ENCODE measurements at regions not wholly inside any gene's neighbourhood (a gene's known extent, or its start where the extent isn't known, plus 50 kb on each side); places are given as distances from the start of the nearest gene placed in this dataset.

- DNase-seq (no peak), FAIRE-seq (peak; percentile 88)
Observed at GRCh38 chr15:35289024-35289617, 204.0 kb upstream of the NANOGP8 start.

GRCh38 chr15:35288580-35288979, 203.5 kb upstream of the NANOGP8 start:
- TF ChIP-seq CTCF (IDR thresholded peaks at IDR 0.05): no peak

More at GRCh38 chr15:35289024-35289617, 204.0 kb upstream of the NANOGP8 start:
- Histone ChIP-seq H3K4me3 (no peak overlapping the region), H3K27me3 (no peaks in the 10 kb centered on the region), H3K4me1 (no peaks in the 10 kb centered on the region), H3K27ac (no peak overlapping the region), H3K9me3 (no peaks in the 10 kb centered on the region), H3K36me3 (no peaks in the 10 kb centered on the region)
- intact Hi-C loops (cut with DNase I): loop anchor here in 1 of 3 donors (10.0 kb wide), 1 partner anchor 156 kb away; no protein-coding TSS in a partner anchor
- peak; percentile 53 to 89 (median 88) for ATAC-seq
- TF ChIP-seq CTCF (IDR thresholded peaks at IDR 0.05): peak in 3 of 4 donors; percentile 44 to 55 (median 49)
- WGBS, 2 donors: 27 to 28% methylated on average over 3 of the region's 3 CpGs

GRCh38 chr15:35286721-35287120, 201.6 kb upstream of the NANOGP8 start:
- WGBS, 2 donors: 65 to 67% methylated on average over 2 of the region's 2 CpGs

More at GRCh38 chr15:35288580-35288979, 203.5 kb upstream of the NANOGP8 start:
- intact Hi-C loops (cut with DNase I): loop anchor here in 1 of 3 donors (10.0 kb wide), 1 partner anchor 156 kb away; no protein-coding TSS in a partner anchor
- H3K9me3 ChIP-seq: no peaks in the 10 kb centered on the region
- no peaks in the 10 kb centered on the region for H3K36me3 ChIP-seq
- H3K27ac ChIP-seq: no peak overlapping the region
- no peak for DNase-seq
- H3K4me1 ChIP-seq: no peaks in the 10 kb centered on the region
- WGBS, 2 donors: 89 to 97% methylated on average over 3 of the region's 3 CpGs
- H3K4me3 ChIP-seq: no peak overlapping the region
- no peak for FAIRE-seq
- H3K27me3 ChIP-seq: no peaks in the 10 kb centered on the region
- no peak for ATAC-seq

GRCh38 chr15:35282965-35283496, 197.9 kb upstream of the NANOGP8 start:
- no peak for TF ChIP-seq CTCF (IDR thresholded peaks at IDR 0.05)
- Histone ChIP-seq H3K4me3 (no peak overlapping the region), H3K36me3 (no peaks in the 10 kb centered on the region), H3K27me3 (no peaks in the 10 kb centered on the region), H3K27ac (no peak overlapping the region), H3K9me3 (no peaks in the 10 kb centered on the region), H3K4me1 (no peaks in the 10 kb centered on the region)
- intact Hi-C loops (cut with DNase I): loop anchor here in 1 of 3 donors (10.0 kb wide), 1 partner anchor 162 kb away; no protein-coding TSS in a partner anchor
- WGBS, 2 donors: 96 to 97% methylated on average over 3 of the region's 3 CpGs
- DNase-seq (no peak), FAIRE-seq (no peak), ATAC-seq (no peak)

More at GRCh38 chr15:35286721-35287120, 201.6 kb upstream of the NANOGP8 start:
- Histone ChIP-seq H3K27ac (no peak overlapping the region), H3K9me3 (no peaks in the 10 kb centered on the region), H3K4me3 (no peak overlapping the region), H3K36me3 (no peaks in the 10 kb centered on the region), H3K4me1 (no peaks in the 10 kb centered on the region), H3K27me3 (no peaks in the 10 kb centered on the region)
- no peak for TF ChIP-seq CTCF (IDR thresholded peaks at IDR 0.05)
- FAIRE-seq: no peak
- no peak for DNase-seq
- ATAC-seq: no peak
- intact Hi-C loops (cut with DNase I): loop anchor here in 1 of 3 donors (10.0 kb wide), 1 partner anchor 158 kb away; no protein-coding TSS in a partner anchor

- no peak for TF ChIP-seq CTCF (IDR thresholded peaks at IDR 0.05)
- ATAC-seq (no peak), DNase-seq (no peak), FAIRE-seq (no peak)
- WGBS, 2 donors: 89 to 100% methylated on average over 1 of the region's 1 CpG
- intact Hi-C loops (cut with DNase I): loop anchor here in 1 of 3 donors (10.0 kb wide), 1 partner anchor 163 kb away; no protein-coding TSS in a partner anchor
- no peaks in the 10 kb centered on the region for H3K4me1 ChIP-seq
- H3K27me3 ChIP-seq: no peaks in the 10 kb centered on the region
- H3K36me3 ChIP-seq: no peaks in the 10 kb centered on the region
- H3K9me3 ChIP-seq: peaks cover 0 to 6% (median 0%) of the 10 kb centered on the region in 4 donors
- no peak overlapping the region for H3K27ac ChIP-seq
- H3K4me3 ChIP-seq: no peak overlapping the region
Observed at GRCh38 chr15:35281515-35281914, 196.4 kb upstream of the NANOGP8 start.
